ENCODE measurements at regions not wholly inside any gene's neighbourhood (a gene's known extent, or its start where the extent isn't known, plus 50 kb on each side); places are given as distances from the start of the nearest gene placed in this dataset.

GRCh38 chr6:48278261-48278660, 167.3 kb upstream of the PTCHD4 start:
- Histone ChIP-seq H4K8ac (ENCODE audit: low read length) (no peak overlapping the region), H3K23ac (ENCODE audit: low read length in 2 of 2) (no peak overlapping the region), H2AFZ (ENCODE audit: low read depth, low read length) (no peak overlapping the region), H3K27ac (ENCODE audit: low read length, poor library complexity, severe bottlenecking) (no peak overlapping the region), H2BK12ac (ENCODE audit: low read length in 2 of 2) (no peak overlapping the region), H3K79me1 (replicated peaks; ENCODE audit: low read length, poor library complexity, severe bottlenecking) (no peaks in the 10 kb centered on the region), H2BK15ac (ENCODE audit: low read depth, poor library complexity, severe bottlenecking) (no peak overlapping the region), H3K36me3 (ENCODE audit: control insufficient read depth in 1 of 2, insufficient read depth in 2 of 2, low read depth in 1 of 2, low read length in 2 of 2) (no peaks in the 10 kb centered on the region), H2BK120ac (ENCODE audit: low read depth, low read length) (no peak overlapping the region), H3K14ac (ENCODE audit: low read length in 2 of 2) (no peak overlapping the region), H3K27me3 (ENCODE audit: control insufficient read depth in 1 of 2, insufficient read depth in 1 of 2, low read length in 2 of 2) (no peaks in the 10 kb centered on the region), H3K4ac (ENCODE audit: low read depth in 1 of 2, low read length in 2 of 2) (no peak overlapping the region), H4K91ac (ENCODE audit: low read length) (no peak overlapping the region), H3K4me2 (ENCODE audit: low read length, poor library complexity, severe bottlenecking) (no peak overlapping the region), H3K4me3 (ENCODE audit: insufficient read depth in 1 of 2, low read depth in 1 of 2, low read length in 2 of 2) (no peak overlapping the region), H3K4me1 (ENCODE audit: control insufficient read depth, insufficient read depth, low read depth, low read length) (no peaks in the 10 kb centered on the region), H2BK5ac (ENCODE audit: low read depth, low read length, poor library complexity, severe bottlenecking) (no peak overlapping the region), H3K18ac (ENCODE audit: low read depth in 1 of 2, low read length in 2 of 2) (no peak overlapping the region), H3K9me3 (ENCODE audit: control insufficient read depth, low read length) (no peaks in the 10 kb centered on the region), H3K9ac (ENCODE audit: low read length) (no peak overlapping the region), H2AK5ac (ENCODE audit: low read length, severe bottlenecking) (no peak overlapping the region)
- WGBS: 90% methylated on average over 1 of the region's 1 CpG
- no peak for DNase-seq

- Histone ChIP-seq H3K9me3 (ENCODE audit: control insufficient read depth, low read length) (peaks cover 6% of the 10 kb centered on the region), H4K91ac (ENCODE audit: low read length) (no peak overlapping the region), H3K9ac (ENCODE audit: low read length) (no peak overlapping the region), H3K4me2 (ENCODE audit: low read length, poor library complexity, severe bottlenecking) (no peak overlapping the region), H3K14ac (ENCODE audit: low read length in 2 of 2) (no peak overlapping the region), H3K18ac (ENCODE audit: low read depth in 1 of 2, low read length in 2 of 2) (no peak overlapping the region), H3K4me1 (ENCODE audit: control insufficient read depth, insufficient read depth, low read depth, low read length) (no peaks in the 10 kb centered on the region), H2BK120ac (ENCODE audit: low read depth, low read length) (no peak overlapping the region), H4K8ac (ENCODE audit: low read length) (no peak overlapping the region), H3K23ac (ENCODE audit: low read length in 2 of 2) (no peak overlapping the region), H3K27ac (ENCODE audit: low read length, poor library complexity, severe bottlenecking) (no peak overlapping the region), H3K4me3 (ENCODE audit: insufficient read depth in 1 of 2, low read depth in 1 of 2, low read length in 2 of 2) (no peak overlapping the region), H2BK15ac (ENCODE audit: low read depth, poor library complexity, severe bottlenecking) (no peak overlapping the region), H3K4ac (ENCODE audit: low read depth in 1 of 2, low read length in 2 of 2) (no peak overlapping the region), H2AK5ac (ENCODE audit: low read length, severe bottlenecking) (no peak overlapping the region), H2AFZ (ENCODE audit: low read depth, low read length) (no peak overlapping the region), H3K36me3 (ENCODE audit: control insufficient read depth in 1 of 2, insufficient read depth in 2 of 2, low read depth in 1 of 2, low read length in 2 of 2) (no peaks in the 10 kb centered on the region), H3K79me1 (replicated peaks; ENCODE audit: low read length, poor library complexity, severe bottlenecking) (no peaks in the 10 kb centered on the region), H2BK5ac (ENCODE audit: low read depth, low read length, poor library complexity, severe bottlenecking) (no peak overlapping the region), H3K27me3 (ENCODE audit: control insufficient read depth in 1 of 2, insufficient read depth in 1 of 2, low read length in 2 of 2) (no peaks in the 10 kb centered on the region), H2BK12ac (ENCODE audit: low read length in 2 of 2) (no peak overlapping the region)
- WGBS: 100% methylated on average over 1 of the region's 1 CpG
- DNase-seq: no peak
Measured at GRCh38 chr6:48272518-48272917, 161.5 kb upstream of the PTCHD4 start.

GRCh38 chr6:48255094-48255493, 144.1 kb upstream of the PTCHD4 start:
- Histone ChIP-seq H3K4me1 (ENCODE audit: control insufficient read depth, insufficient read depth, low read depth, low read length) (no peaks in the 10 kb centered on the region), H3K14ac (ENCODE audit: low read length in 2 of 2) (no peak overlapping the region), H3K4me3 (ENCODE audit: insufficient read depth in 1 of 2, low read depth in 1 of 2, low read length in 2 of 2) (no peak overlapping the region), H2BK15ac (ENCODE audit: low read depth, poor library complexity, severe bottlenecking) (no peak overlapping the region), H3K4me2 (ENCODE audit: low read length, poor library complexity, severe bottlenecking) (no peak overlapping the region), H4K91ac (ENCODE audit: low read length) (no peak overlapping the region), H3K27me3 (ENCODE audit: control insufficient read depth in 1 of 2, insufficient read depth in 1 of 2, low read length in 2 of 2) (no peaks in the 10 kb centered on the region), H3K27ac (ENCODE audit: low read length, poor library complexity, severe bottlenecking) (no peak overlapping the region), H3K36me3 (ENCODE audit: control insufficient read depth in 1 of 2, insufficient read depth in 2 of 2, low read depth in 1 of 2, low read length in 2 of 2) (no peaks in the 10 kb centered on the region), H3K9ac (ENCODE audit: low read length) (no peak overlapping the region), H2AK5ac (ENCODE audit: low read length, severe bottlenecking) (no peak overlapping the region), H2BK120ac (ENCODE audit: low read depth, low read length) (no peak overlapping the region), H3K79me1 (replicated peaks; ENCODE audit: low read length, poor library complexity, severe bottlenecking) (no peaks in the 10 kb centered on the region), H3K4ac (ENCODE audit: low read depth in 1 of 2, low read length in 2 of 2) (no peak overlapping the region), H3K9me3 (ENCODE audit: control insufficient read depth, low read length) (no peaks in the 10 kb centered on the region), H2BK12ac (ENCODE audit: low read length in 2 of 2) (no peak overlapping the region), H4K8ac (ENCODE audit: low read length) (no peak overlapping the region), H2AFZ (ENCODE audit: low read depth, low read length) (no peak overlapping the region), H3K18ac (ENCODE audit: low read depth in 1 of 2, low read length in 2 of 2) (no peak overlapping the region), H3K23ac (ENCODE audit: low read length in 2 of 2) (no peak overlapping the region), H2BK5ac (ENCODE audit: low read depth, low read length, poor library complexity, severe bottlenecking) (no peak overlapping the region)
- no peak for DNase-seq
- WGBS: no CpG with 5 or more reads among the region's 3 CpGs

GRCh38 chr6:48249071-48249470, 138.1 kb upstream of the PTCHD4 start:
- Histone ChIP-seq H3K4ac (ENCODE audit: low read depth in 1 of 2, low read length in 2 of 2) (no peak overlapping the region), H3K23ac (ENCODE audit: low read length in 2 of 2) (no peak overlapping the region), H4K91ac (ENCODE audit: low read length) (no peak overlapping the region), H3K18ac (ENCODE audit: low read depth in 1 of 2, low read length in 2 of 2) (no peak overlapping the region), H2AK5ac (ENCODE audit: low read length, severe bottlenecking) (no peak overlapping the region), H3K9me3 (ENCODE audit: control insufficient read depth, low read length) (no peaks in the 10 kb centered on the region), H3K9ac (ENCODE audit: low read length) (no peak overlapping the region), H2BK5ac (ENCODE audit: low read depth, low read length, poor library complexity, severe bottlenecking) (no peak overlapping the region), H2BK120ac (ENCODE audit: low read depth, low read length) (no peak overlapping the region), H3K4me1 (ENCODE audit: control insufficient read depth, insufficient read depth, low read depth, low read length) (no peaks in the 10 kb centered on the region), H2BK15ac (ENCODE audit: low read depth, poor library complexity, severe bottlenecking) (no peak overlapping the region), H3K36me3 (ENCODE audit: control insufficient read depth in 1 of 2, insufficient read depth in 2 of 2, low read depth in 1 of 2, low read length in 2 of 2) (no peaks in the 10 kb centered on the region), H3K14ac (ENCODE audit: low read length in 2 of 2) (no peak overlapping the region), H3K27me3 (ENCODE audit: control insufficient read depth in 1 of 2, insufficient read depth in 1 of 2, low read length in 2 of 2) (no peaks in the 10 kb centered on the region), H2BK12ac (ENCODE audit: low read length in 2 of 2) (no peak overlapping the region), H4K8ac (ENCODE audit: low read length) (no peak overlapping the region), H2AFZ (ENCODE audit: low read depth, low read length) (no peak overlapping the region), H3K79me1 (replicated peaks; ENCODE audit: low read length, poor library complexity, severe bottlenecking) (no peaks in the 10 kb centered on the region), H3K4me3 (ENCODE audit: insufficient read depth in 1 of 2, low read depth in 1 of 2, low read length in 2 of 2) (no peak overlapping the region), H3K4me2 (ENCODE audit: low read length, poor library complexity, severe bottlenecking) (no peak overlapping the region), H3K27ac (ENCODE audit: low read length, poor library complexity, severe bottlenecking) (no peak overlapping the region)
- 94% methylated on average over 2 of the region's 3 CpGs for WGBS
- DNase-seq: no peak
